ENCODE measurements at regions not wholly inside any gene's neighbourhood (a gene's known extent, or its start where the extent isn't known, plus 50 kb on each side); places are given as distances from the start of the nearest gene placed in this dataset.

GRCh38 chr2:60297296-60298005 lies 256.0 kb downstream of the BCL11A start:
- TF ChIP-seq RCOR1 (IDR thresholded peaks at IDR 0.05; ENCODE audit: low read depth, low read length) (no peak), CTCF (IDR thresholded peaks at IDR 0.05) (no peak), PHF8 (IDR thresholded peaks at IDR 0.05; ENCODE audit: borderline replicate concordance, low read depth) (no peak), BHLHE40 (IDR thresholded peaks at IDR 0.05; ENCODE audit: low read depth, low read length) (no peak), POLR2A (IDR thresholded peaks at IDR 0.05; ENCODE audit: low read length) (no peak), EHMT2 (IDR thresholded peaks at IDR 0.05; ENCODE audit: low read depth) (no peak), ELK1 (IDR thresholded peaks at IDR 0.05; ENCODE audit: low read depth, low read length) (no peak), MAX (IDR thresholded peaks at IDR 0.05) (no peak), JUN (IDR thresholded peaks at IDR 0.05) (no peak), RFX5 (IDR thresholded peaks at IDR 0.05) (no peak), KDM1A (IDR thresholded peaks at IDR 0.05; ENCODE audit: low read depth) (no peak), EP300 (IDR thresholded peaks at IDR 0.05) (no peak), CBX8 (IDR thresholded peaks at IDR 0.05) (no peak), POLR2AphosphoS2 (conservative IDR thresholded peaks at IDR 0.05; ENCODE audit: low read length) (no peak)

All from A549 (cell line).